IPS-18c (cell line): ENCODE measurements at regions not wholly inside any gene's neighbourhood (a gene's known extent, or its start where the extent isn't known, plus 50 kb on each side); places are given as distances from the start of the nearest gene placed in this dataset.

Experiments
- H3K4me3 ChIP-seq: 2 replicates; pipeline ENCODE4 v1.7.0; 2013; ENCODE audit warnings: low read depth, mild to moderate bottlenecking, low read length, moderate library complexity; ENCODE audit not compliant: insufficient read depth
- H3K9me3 ChIP-seq: one replicate; pipeline ENCODE4 v1.6.1; 2013; ENCODE audit warnings: mild to moderate bottlenecking, low read length, moderate library complexity; ENCODE audit not compliant: control insufficient read depth, insufficient read depth

DNA sequence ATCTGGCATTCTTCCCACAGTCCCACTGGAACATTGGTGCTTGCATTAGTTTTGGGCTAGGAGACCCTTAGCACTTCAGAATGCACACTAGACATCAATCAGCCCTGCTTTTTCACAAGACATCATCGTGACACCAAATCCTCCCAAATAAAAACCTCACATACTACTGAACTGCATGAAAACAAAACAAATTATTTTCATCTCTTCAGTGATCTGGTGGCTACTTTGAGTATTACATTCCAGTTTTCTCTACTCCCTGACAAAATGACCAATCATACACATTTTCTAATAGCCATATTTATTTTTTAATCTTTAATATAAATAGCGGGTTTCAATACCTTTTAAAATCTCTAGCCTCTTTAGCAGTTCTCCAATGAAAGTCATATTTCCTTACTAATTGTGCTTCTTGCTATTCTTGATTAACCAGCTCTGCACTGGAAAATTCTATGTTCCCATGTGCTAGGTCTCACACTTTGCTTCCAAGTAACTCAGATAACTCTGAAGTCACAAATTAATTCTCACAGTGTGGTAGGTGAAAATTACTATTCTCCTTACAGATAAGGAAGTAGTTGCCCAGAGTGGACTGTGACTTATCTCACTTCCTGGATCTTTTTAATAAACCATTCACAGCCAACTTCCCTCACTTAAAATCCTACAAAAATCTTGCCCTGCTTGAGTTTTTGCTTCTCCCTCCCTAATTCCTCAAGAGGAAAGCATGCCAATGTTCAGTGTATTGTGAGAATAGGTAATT is 82.5 kb upstream of the EPB41L3 start:
- Histone ChIP-seq H3K4me3 (no peak overlapping the region), H3K9me3 (no peaks in the 10 kb centered on the region)

- H3K9me3 ChIP-seq, result no peaks in the 10 kb centered on the region
- no peak overlapping the region for H3K4me3 ChIP-seq
These were observed 81.3 kb upstream of the EPB41L3 start for GRCh38 chr18:5625076-5625475.

GRCh38 chr18:5622905-5623304 is 79.1 kb upstream of the EPB41L3 start:
- H3K4me3 ChIP-seq, result no peak overlapping the region
- no peaks in the 10 kb centered on the region for H3K9me3 ChIP-seq

DNA sequence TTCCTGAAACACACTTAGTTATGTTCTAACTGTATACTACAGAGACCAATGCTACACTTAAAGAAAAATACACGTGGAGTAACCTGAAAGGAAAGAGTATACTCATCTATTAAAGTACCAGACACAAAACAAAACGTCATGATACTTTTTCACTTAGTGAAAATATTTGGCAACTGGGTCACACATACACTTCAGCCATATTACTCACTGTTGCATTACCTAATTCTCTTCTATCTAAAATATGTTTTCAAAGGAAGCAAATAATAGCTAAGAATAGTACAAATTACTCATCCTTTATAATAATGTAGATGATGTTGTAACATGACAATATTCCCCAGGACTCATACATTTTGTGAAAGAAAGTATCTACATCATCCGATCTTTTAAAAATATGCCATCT is 76.5 kb upstream of the EPB41L3 start:
- no peak overlapping the region for H3K4me3 ChIP-seq

GRCh38 chr18:5619376-5619775 is 75.6 kb upstream of the EPB41L3 start:
- H3K4me3 ChIP-seq, result no peak overlapping the region
- H3K9me3 ChIP-seq, result no peaks in the 10 kb centered on the region

More for the DNA sequence above, 76.5 kb upstream of the EPB41L3 start:
- H3K9me3 ChIP-seq, result no peaks in the 10 kb centered on the region

GRCh38 chr18:5618047-5618688 is 74.4 kb upstream of the EPB41L3 start:
- H3K4me3 ChIP-seq, result no peak overlapping the region
- H3K9me3 ChIP-seq, result no peaks in the 10 kb centered on the region

DNA sequence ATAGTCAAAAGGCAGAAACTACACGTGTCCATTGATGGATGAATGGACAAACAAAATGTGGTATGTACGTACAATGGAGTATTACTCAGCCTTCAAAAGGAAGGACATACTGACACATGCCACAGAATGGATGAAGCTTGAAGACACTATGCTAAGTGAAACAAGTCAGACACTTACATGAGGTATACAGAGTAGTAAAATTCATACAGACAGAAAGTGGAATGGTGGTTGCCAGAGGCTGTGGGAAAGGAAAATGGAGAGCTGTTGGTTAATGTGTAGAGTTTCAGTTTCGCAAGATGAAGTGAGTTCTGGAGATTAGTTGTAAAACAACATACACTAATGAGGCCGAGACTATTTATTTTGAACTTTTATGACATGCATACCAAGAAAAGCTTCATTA is 67.4 kb upstream of the EPB41L3 start:
- Histone ChIP-seq H3K4me3 (no peak overlapping the region), H3K9me3 (no peaks in the 10 kb centered on the region)

DNA sequence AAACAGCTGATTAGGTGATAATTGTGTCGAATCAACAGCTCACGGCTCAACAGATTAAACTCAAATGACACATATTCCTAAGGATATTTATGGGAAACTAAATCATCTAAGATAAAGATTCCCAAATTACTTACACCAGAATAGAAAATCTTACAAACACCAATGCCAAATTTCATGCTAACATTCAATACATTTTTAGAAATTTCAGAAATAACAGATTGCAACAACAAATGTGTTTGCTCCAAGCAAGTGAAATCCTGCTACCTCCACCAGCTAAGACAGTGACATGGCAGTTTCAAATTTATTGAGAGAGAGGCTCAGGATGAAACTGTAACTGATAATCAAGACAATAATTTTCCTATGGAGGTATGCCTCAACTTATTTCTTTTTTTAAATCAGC is 65.0 kb upstream of the EPB41L3 start:
- Histone ChIP-seq H3K9me3 (no peaks in the 10 kb centered on the region), H3K4me3 (no peak overlapping the region)

- no peaks in the 10 kb centered on the region for H3K9me3 ChIP-seq
- H3K4me3 ChIP-seq, result no peak overlapping the region
These were observed 63.2 kb upstream of the EPB41L3 start for GRCh38 chr18:5606951-5607350.

DNA sequence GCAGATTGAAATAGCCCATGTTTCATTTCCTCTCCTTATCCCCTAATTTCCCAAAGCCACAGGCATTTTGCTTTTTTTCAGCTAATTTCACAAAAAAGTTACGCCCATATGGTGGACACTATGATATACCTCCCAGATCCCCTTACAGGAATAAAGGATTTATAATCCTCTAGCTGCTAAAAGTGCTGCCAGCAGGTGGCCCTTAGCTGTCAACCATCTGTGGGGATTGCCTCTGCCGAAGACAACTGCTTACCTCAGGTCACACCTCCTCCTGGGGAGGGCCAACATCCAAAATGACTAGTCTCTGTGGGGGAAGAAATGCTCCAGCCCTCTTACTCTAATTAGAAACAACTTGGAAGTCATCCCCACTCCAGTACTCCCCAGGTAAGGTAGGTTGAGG is 61.0 kb upstream of the EPB41L3 start:
- H3K9me3 ChIP-seq, result no peaks in the 10 kb centered on the region
- H3K4me3 ChIP-seq, result no peak overlapping the region

DNA sequence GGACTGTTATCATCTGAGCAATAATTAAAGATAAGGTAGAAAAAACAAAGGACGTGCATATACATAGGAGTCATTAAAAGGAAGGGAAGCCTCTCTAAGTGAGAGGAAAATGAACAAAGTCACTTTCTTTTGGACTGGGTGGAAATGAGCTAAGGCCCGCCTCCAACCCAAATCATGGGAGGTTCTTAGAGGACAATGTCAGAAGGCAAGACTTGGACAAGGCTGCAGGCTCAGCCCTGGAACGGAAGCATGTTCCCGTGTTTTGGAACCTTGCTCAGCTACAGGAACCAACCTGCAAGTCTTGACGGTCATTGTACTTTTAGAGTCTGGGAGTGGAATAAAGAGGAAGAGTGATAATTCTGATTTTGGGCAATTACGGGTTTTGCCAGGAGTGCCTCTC is 59.4 kb upstream of the EPB41L3 start:
- no peaks in the 10 kb centered on the region for H3K9me3 ChIP-seq

GRCh38 chr18:5601188-5601624 is 57.4 kb upstream of the EPB41L3 start:
- Histone ChIP-seq H3K4me3 (no peak overlapping the region), H3K9me3 (no peaks in the 10 kb centered on the region)

More for the DNA sequence above, 59.4 kb upstream of the EPB41L3 start:
- no peak overlapping the region for H3K4me3 ChIP-seq

DNA sequence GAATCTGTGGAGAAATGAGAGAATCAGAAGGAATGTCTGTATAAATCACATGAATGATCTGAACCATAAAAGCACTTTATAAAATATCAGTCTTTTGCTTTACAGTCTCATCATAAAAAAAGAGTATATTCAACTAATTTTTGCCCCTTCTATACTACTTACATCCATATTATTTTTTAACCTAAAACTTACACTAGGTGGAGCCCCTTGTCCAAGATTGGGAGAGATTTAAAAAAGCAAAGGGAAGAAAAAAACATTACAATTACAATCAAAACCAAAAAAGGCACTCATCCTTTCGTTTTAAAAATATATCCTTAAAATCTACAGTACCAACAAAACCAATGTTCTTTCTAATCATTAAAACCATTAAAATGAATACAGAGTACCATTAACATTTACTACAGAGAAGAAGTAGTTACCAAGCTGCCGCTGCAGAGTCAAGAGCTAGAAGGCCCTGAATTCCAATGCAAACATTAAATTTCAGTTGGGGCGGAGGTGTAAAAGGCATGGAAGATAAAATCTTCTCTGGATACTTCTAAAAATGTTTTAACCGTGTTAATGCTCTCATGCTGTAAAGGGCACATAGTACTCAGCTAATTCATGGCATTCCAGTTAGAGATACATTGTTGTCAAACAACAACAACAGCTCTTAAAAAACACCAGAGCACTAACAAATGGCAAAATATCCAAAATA is 56.7 kb upstream of the EPB41L3 start:
- Histone ChIP-seq H3K4me3 (no peak overlapping the region), H3K9me3 (no peaks in the 10 kb centered on the region)

- H3K9me3 ChIP-seq, result no peaks in the 10 kb centered on the region
- H3K4me3 ChIP-seq, result no peak overlapping the region
These were observed 52.8 kb upstream of the EPB41L3 start for GRCh38 chr18:5596585-5596984.
